ENCODE measurements at regions not wholly inside any gene's neighbourhood (a gene's known extent, or its start where the extent isn't known, plus 50 kb on each side); places are given as distances from the start of the nearest gene placed in this dataset.
"Not testable (repeated sequence)": the region's sequence is repeated elsewhere in the genome, so short reads cannot be mapped to it uniquely, and the experiment has no call there.

DNA sequence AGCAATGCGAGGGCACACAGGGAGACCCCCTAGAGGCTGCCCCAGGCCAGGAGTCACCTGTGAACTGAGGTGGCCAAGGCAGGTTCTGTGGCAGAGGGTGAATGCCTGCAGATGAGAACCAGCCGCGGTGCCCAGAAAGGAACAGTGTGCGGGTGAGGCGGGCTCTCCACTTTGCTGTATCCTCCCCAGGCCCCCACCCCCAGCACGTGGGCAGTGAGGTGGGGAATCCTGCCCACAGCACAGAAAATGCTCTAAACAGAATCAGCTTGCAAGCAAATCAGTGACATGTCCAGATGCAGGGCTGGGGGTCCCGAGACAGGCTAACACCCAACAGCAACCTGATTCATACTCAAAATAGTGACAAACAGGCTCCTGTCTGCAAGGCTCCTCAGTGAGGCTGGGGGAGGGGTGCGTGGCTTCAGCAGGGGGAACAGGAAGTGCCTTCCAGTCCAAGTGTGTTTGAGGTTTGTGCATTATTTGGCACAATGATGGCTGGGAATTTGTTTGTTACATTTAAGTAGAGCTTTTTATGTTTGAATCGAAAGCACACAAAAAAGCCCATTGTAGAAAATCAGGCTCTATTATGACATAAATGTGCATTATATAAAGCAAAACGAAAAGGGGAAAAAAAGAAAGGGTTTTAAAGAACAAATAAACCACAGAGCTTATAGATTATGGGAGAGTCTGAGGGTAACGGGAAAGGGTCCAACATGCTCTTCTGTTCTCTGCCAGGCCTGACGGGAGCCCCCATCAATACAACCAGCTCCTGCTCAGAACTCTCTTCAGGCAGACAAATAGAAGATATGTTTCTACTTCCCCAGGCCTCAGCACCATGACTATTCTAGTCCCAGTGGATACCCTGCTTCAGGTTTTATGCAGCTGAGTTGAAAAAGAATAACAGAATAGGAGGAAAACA is 201.3 kb downstream of the HSD17B3 start:
- no peak overlapping the region for H3K27ac ChIP-seq (ENCODE audit: low read length)
- no peak overlapping the region for H2AFZ ChIP-seq (ENCODE audit: low read depth, low read length)
- H3K27me3 ChIP-seq (ENCODE audit: insufficient read depth, low read depth, low read length) = no peaks in the 10 kb centered on the region
- TF ChIP-seq EP300 (conservative IDR thresholded peaks at IDR 0.05; ENCODE audit: poor library complexity, severe bottlenecking) (no peak), RAD21 (conservative IDR thresholded peaks at IDR 0.05) (no peak), SMC3 (conservative IDR thresholded peaks at IDR 0.05; ENCODE audit: poor library complexity) (no peak), POLR2AphosphoS5 (IDR thresholded peaks at IDR 0.05) (no peak), TAF1 (IDR thresholded peaks at IDR 0.05; ENCODE audit: low read depth) (no peak), MXI1 (conservative IDR thresholded peaks at IDR 0.05; ENCODE audit: poor library complexity, severe bottlenecking) (no peak), EZH2 (IDR thresholded peaks at IDR 0.05; ENCODE audit: borderline replicate concordance, insufficient read depth, low read length, poor library complexity, severe bottlenecking) (no peak)
- TF ChIP-seq, protein P1, sequence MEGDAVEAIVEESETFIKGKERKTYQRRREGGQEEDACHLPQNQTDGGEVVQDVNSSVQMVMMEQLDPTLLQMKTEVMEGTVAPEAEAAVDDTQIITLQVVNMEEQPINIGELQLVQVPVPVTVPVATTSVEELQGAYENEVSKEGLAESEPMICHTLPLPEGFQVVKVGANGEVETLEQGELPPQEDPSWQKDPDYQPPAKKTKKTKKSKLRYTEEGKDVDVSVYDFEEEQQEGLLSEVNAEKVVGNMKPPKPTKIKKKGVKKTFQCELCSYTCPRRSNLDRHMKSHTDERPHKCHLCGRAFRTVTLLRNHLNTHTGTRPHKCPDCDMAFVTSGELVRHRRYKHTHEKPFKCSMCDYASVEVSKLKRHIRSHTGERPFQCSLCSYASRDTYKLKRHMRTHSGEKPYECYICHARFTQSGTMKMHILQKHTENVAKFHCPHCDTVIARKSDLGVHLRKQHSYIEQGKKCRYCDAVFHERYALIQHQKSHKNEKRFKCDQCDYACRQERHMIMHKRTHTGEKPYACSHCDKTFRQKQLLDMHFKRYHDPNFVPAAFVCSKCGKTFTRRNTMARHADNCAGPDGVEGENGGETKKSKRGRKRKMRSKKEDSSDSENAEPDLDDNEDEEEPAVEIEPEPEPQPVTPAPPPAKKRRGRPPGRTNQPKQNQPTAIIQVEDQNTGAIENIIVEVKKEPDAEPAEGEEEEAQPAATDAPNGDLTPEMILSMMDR (IDR thresholded peaks at IDR 0.05; ENCODE audit: poor library complexity, severe bottlenecking) = no peak
- TF ChIP-seq, protein P2, sequence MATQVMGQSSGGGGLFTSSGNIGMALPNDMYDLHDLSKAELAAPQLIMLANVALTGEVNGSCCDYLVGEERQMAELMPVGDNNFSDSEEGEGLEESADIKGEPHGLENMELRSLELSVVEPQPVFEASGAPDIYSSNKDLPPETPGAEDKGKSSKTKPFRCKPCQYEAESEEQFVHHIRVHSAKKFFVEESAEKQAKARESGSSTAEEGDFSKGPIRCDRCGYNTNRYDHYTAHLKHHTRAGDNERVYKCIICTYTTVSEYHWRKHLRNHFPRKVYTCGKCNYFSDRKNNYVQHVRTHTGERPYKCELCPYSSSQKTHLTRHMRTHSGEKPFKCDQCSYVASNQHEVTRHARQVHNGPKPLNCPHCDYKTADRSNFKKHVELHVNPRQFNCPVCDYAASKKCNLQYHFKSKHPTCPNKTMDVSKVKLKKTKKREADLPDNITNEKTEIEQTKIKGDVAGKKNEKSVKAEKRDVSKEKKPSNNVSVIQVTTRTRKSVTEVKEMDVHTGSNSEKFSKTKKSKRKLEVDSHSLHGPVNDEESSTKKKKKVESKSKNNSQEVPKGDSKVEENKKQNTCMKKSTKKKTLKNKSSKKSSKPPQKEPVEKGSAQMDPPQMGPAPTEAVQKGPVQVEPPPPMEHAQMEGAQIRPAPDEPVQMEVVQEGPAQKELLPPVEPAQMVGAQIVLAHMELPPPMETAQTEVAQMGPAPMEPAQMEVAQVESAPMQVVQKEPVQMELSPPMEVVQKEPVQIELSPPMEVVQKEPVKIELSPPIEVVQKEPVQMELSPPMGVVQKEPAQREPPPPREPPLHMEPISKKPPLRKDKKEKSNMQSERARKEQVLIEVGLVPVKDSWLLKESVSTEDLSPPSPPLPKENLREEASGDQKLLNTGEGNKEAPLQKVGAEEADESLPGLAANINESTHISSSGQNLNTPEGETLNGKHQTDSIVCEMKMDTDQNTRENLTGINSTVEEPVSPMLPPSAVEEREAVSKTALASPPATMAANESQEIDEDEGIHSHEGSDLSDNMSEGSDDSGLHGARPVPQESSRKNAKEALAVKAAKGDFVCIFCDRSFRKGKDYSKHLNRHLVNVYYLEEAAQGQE (IDR thresholded peaks at IDR 0.05; ENCODE audit: borderline replicate concordance) = no peak
- H3K4me2 ChIP-seq (ENCODE audit: low read length) = no peak overlapping the region
- H3K9ac ChIP-seq (ENCODE audit: low read length) = no peak overlapping the region
- no peaks in the 10 kb centered on the region for H3K79me2 ChIP-seq (replicated peaks; ENCODE audit: insufficient read depth, low read length)
- H3K9me3 ChIP-seq (ENCODE audit: low read length) = no peaks in the 10 kb centered on the region
- no peaks in the 10 kb centered on the region for H3F3A ChIP-seq (ENCODE audit: insufficient read depth, low read length, poor library complexity, severe bottlenecking)
- H4K20me1 ChIP-seq (ENCODE audit: insufficient read depth) = no peaks in the 10 kb centered on the region
- no peak overlapping the region for H3K4me3 ChIP-seq (ENCODE audit: low read length)
- H3K36me3 ChIP-seq (ENCODE audit: insufficient read depth, low read length) = no peaks in the 10 kb centered on the region
- no peaks in the 10 kb centered on the region for H3K9me2 ChIP-seq (ENCODE audit: insufficient read depth, low read length)

DNA sequence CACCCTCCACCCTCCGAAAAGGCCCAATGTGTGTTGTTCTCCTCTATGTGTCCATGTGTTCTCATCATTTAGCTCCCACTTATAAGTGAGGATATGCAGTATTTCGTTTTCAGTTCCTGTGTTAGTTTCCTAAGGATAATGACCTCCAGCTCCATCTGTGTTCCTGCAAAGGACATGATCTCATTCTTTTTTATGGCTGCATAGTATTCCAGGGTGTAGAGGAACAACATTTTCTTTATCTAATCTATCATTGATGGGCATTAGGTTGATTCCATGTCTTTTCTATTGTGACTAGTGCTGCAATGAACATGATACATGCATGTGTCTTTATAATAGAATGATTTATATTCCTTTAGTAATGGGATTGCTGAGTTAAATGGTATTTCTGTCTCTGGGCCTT is 211.3 kb downstream of the HSD17B3 start:
- not testable (repeated sequence) for H4K20me1 ChIP-seq (ENCODE audit: insufficient read depth); H3K79me2 ChIP-seq (replicated peaks; ENCODE audit: insufficient read depth, low read length)

More for the DNA sequence above, 211.3 kb downstream of the HSD17B3 start:
- not testable (repeated sequence) for H2AFZ ChIP-seq (ENCODE audit: low read depth, low read length); H3K9me2 ChIP-seq (ENCODE audit: insufficient read depth, low read length); H3K4me2 ChIP-seq (ENCODE audit: low read length); H3K4me3 ChIP-seq (ENCODE audit: low read length); H3F3A ChIP-seq (ENCODE audit: insufficient read depth, low read length, poor library complexity, severe bottlenecking); H3K27ac ChIP-seq (ENCODE audit: low read length); H3K36me3 ChIP-seq (ENCODE audit: insufficient read depth, low read length); H3K9me3 ChIP-seq (ENCODE audit: low read length); H3K9ac ChIP-seq (ENCODE audit: low read length); H3K27me3 ChIP-seq (ENCODE audit: insufficient read depth, low read depth, low read length)

Data from neural cell (in vitro differentiated cells).